ENCODE measurements at regions not wholly inside any gene's neighbourhood (a gene's known extent, or its start where the extent isn't known, plus 50 kb on each side); places are given as distances from the start of the nearest gene placed in this dataset.

DNA sequence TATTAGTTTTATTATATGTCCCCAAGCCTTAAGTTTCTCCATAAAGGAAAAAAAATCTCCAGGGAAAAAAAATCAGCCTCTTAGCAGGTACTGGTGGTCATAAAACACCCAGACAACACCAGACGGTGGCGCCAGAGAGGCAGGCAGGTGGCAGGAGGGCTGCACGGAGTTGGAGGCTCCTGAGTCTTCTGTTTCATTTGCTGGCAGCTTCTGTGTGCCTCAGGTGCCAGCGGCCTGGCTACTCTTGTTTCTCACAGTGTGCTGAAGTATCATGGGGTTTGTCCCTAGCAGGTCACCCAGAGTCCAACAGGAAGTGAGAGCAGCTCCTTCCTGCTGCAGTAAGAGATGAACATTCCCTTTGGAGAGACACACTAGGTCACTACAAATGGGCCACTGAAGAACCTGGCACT, 123.3 kb upstream of the GADD45A start:
- TF ChIP-seq, protein P1, sequence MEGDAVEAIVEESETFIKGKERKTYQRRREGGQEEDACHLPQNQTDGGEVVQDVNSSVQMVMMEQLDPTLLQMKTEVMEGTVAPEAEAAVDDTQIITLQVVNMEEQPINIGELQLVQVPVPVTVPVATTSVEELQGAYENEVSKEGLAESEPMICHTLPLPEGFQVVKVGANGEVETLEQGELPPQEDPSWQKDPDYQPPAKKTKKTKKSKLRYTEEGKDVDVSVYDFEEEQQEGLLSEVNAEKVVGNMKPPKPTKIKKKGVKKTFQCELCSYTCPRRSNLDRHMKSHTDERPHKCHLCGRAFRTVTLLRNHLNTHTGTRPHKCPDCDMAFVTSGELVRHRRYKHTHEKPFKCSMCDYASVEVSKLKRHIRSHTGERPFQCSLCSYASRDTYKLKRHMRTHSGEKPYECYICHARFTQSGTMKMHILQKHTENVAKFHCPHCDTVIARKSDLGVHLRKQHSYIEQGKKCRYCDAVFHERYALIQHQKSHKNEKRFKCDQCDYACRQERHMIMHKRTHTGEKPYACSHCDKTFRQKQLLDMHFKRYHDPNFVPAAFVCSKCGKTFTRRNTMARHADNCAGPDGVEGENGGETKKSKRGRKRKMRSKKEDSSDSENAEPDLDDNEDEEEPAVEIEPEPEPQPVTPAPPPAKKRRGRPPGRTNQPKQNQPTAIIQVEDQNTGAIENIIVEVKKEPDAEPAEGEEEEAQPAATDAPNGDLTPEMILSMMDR (IDR thresholded peaks at IDR 0.05; ENCODE audit: control extremely low read depth in 1 of 3, insufficient read depth in 1 of 3, low read depth in 1 of 3, low read length in 3 of 3), result peak; percentile 86 to 92 (median 91)
- TF ChIP-seq, protein P2, sequence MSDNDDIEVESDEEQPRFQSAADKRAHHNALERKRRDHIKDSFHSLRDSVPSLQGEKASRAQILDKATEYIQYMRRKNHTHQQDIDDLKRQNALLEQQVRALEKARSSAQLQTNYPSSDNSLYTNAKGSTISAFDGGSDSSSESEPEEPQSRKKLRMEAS (IDR thresholded peaks at IDR 0.05), result peak; percentile 44
- TF ChIP-seq HDAC6 (IDR thresholded peaks at IDR 0.05; ENCODE audit: low read depth, low read length) (no peak), RXRA (IDR thresholded peaks at IDR 0.05; ENCODE audit: insufficient read depth, low read depth, low read length) (no peak), TAF1 (IDR thresholded peaks at IDR 0.05; ENCODE audit: low read depth, low read length) (no peak), YY1 (IDR thresholded peaks at IDR 0.05; ENCODE audit: low read depth, low read length) (no peak), SIX5 (IDR thresholded peaks at IDR 0.05; ENCODE audit: low read depth, low read length) (no peak), ZNF274 (IDR thresholded peaks at IDR 0.05; ENCODE audit: borderline replicate concordance, extremely low read depth, low read length) (no peak), EZH2 (IDR thresholded peaks at IDR 0.05; ENCODE audit: low read depth, low read length, severe bottlenecking) (no peak), BRCA1 (IDR thresholded peaks at IDR 0.05; ENCODE audit: low read depth, low read length) (no peak), SIN3A (conservative IDR thresholded peaks at IDR 0.05 in 1 of 2, IDR thresholded peaks at IDR 0.05 in 1 of 2; ENCODE audit: low read depth in 1 of 2, low read length in 2 of 2) (no peak), MAFK (IDR thresholded peaks at IDR 0.05; ENCODE audit: low read depth, low read length) (no peak), HDAC2 (IDR thresholded peaks at IDR 0.05; ENCODE audit: borderline replicate concordance in 1 of 2, low read depth in 2 of 2, low read length in 2 of 2) (no peak), POLR2A (IDR thresholded peaks at IDR 0.05; ENCODE audit: control extremely low read depth in 1 of 2, low read depth in 2 of 2, low read length in 2 of 2) (no peak)

All from H1 (cell line).